GM21717 (cell line): ENCODE measurements at regions not wholly inside any gene's neighbourhood (a gene's known extent, or its start where the extent isn't known, plus 50 kb on each side); places are given as distances from the start of the nearest gene placed in this dataset.
"Not testable (repeated sequence)": the region's sequence is repeated elsewhere in the genome, so short reads cannot be mapped to it uniquely, and the experiment has no call there.

Experiments
- ATAC-seq: cut with Tn5 transposase; IDR thresholded peaks from one replicate; pipeline ENCODE4 v1.9.1; 2021; ENCODE audit warnings: mild to moderate bottlenecking, moderate library complexity; ENCODE audit not compliant: unreplicated experiment

- not testable (repeated sequence) for ATAC-seq
These were observed 914.4 kb upstream of the ADAMTS5 start for GRCh38 chr21:27881331-27881730.

- not testable (repeated sequence) for ATAC-seq
These were observed 905.5 kb upstream of the ADAMTS5 start for GRCh38 chr21:27872411-27872810.

GRCh38 chr21:27870755-27871154 lies 903.9 kb upstream of the ADAMTS5 start:
- ATAC-seq, result not testable (repeated sequence)

- not testable (repeated sequence) for ATAC-seq
These were observed 893.5 kb upstream of the ADAMTS5 start for GRCh38 chr21:27860314-27860955.

- ATAC-seq, result not testable (repeated sequence)
These were observed 891.4 kb upstream of the ADAMTS5 start for GRCh38 chr21:27858053-27858825.

- not testable (repeated sequence) for ATAC-seq
These were observed 890.1 kb upstream of the ADAMTS5 start for GRCh38 chr21:27856988-27857387.

GRCh38 chr21:27841084-27841672 lies 874.3 kb upstream of the ADAMTS5 start:
- no peak for ATAC-seq

- no peak for ATAC-seq
These were observed 873.4 kb upstream of the ADAMTS5 start for GRCh38 chr21:27840262-27840661.

GRCh38 chr21:27839512-27840115 lies 872.7 kb upstream of the ADAMTS5 start:
- ATAC-seq, result no peak

GRCh38 chr21:27838573-27838972 lies 871.7 kb upstream of the ADAMTS5 start:
- ATAC-seq, result no peak

GRCh38 chr21:27837936-27838335 lies 871.0 kb upstream of the ADAMTS5 start:
- ATAC-seq, result no peak

GRCh38 chr21:27833298-27833697 lies 866.4 kb upstream of the ADAMTS5 start:
- ATAC-seq, result no peak

- ATAC-seq, result no peak
These were observed 865.1 kb upstream of the ADAMTS5 start for GRCh38 chr21:27831816-27832569.

GRCh38 chr21:27831177-27831576 lies 864.3 kb upstream of the ADAMTS5 start:
- no peak for ATAC-seq

- ATAC-seq, result no peak
These were observed 861.1 kb upstream of the ADAMTS5 start for GRCh38 chr21:27827972-27828371.

GRCh38 chr21:27825035-27825434 lies 858.1 kb upstream of the ADAMTS5 start:
- ATAC-seq, result no peak

GRCh38 chr21:27823652-27824201 lies 856.8 kb upstream of the ADAMTS5 start:
- no peak for ATAC-seq

- no peak for ATAC-seq
These were observed 853.5 kb upstream of the ADAMTS5 start for GRCh38 chr21:27820342-27820741.

GRCh38 chr21:27819299-27819698 lies 852.4 kb upstream of the ADAMTS5 start:
- ATAC-seq, result no peak

- no peak for ATAC-seq
These were observed 852.0 kb upstream of the ADAMTS5 start for GRCh38 chr21:27818847-27819246.
